GM19438 (cell line): ENCODE measurements at regions not wholly inside any gene's neighbourhood (a gene's known extent, or its start where the extent isn't known, plus 50 kb on each side); places are given as distances from the start of the nearest gene placed in this dataset.
"Not testable (repeated sequence)": the region's sequence is repeated elsewhere in the genome, so short reads cannot be mapped to it uniquely, and the experiment has no call there.

Experiments used
- ATAC-seq: cut with Tn5 transposase; IDR thresholded peaks from one replicate; pipeline ENCODE4 v1.9.1; 2021; ENCODE audit warnings: low read depth; ENCODE audit not compliant: unreplicated experiment

- no peak for ATAC-seq
These were observed 148.6 kb downstream of the RBMX2 start for GRCh38 chrX:130550351-130550750.

- ATAC-seq = no peak
These were observed 150.8 kb downstream of the RBMX2 start for GRCh38 chrX:130552444-130553073.

- ATAC-seq = no peak
These were observed 153.6 kb downstream of the RBMX2 start for GRCh38 chrX:130555341-130555740.

GRCh38 chrX:130555757-130556156 is 154.0 kb downstream of the RBMX2 start:
- no peak for ATAC-seq

GRCh38 chrX:130556951-130557350 is 155.2 kb downstream of the RBMX2 start:
- ATAC-seq = no peak

- no peak for ATAC-seq
These were observed 158.8 kb downstream of the RBMX2 start for GRCh38 chrX:130560544-130560943.

GRCh38 chrX:130561930-130562329 is 160.1 kb downstream of the RBMX2 start:
- no peak for ATAC-seq

- peak; percentile 92 for ATAC-seq
These were observed 161.7 kb downstream of the RBMX2 start for GRCh38 chrX:130563476-130563875.

GRCh38 chrX:130566028-130566683 is 164.4 kb downstream of the RBMX2 start:
- ATAC-seq = no peak

GRCh38 chrX:130573030-130573429 is 171.2 kb downstream of the RBMX2 start:
- not testable (repeated sequence) for ATAC-seq
